Inflammatory macrophage (primary cell): ENCODE measurements at regions not wholly inside any gene's neighbourhood (a gene's known extent, or its start where the extent isn't known, plus 50 kb on each side); places are given as distances from the start of the nearest gene placed in this dataset.
"Not testable (repeated sequence)": the region's sequence is repeated elsewhere in the genome, so short reads cannot be mapped to it uniquely, and the experiment has no call there.

Experiments used
- DNase-seq, 2 donors: peaks; one replicate each; pipeline ENCODE4 v3.0.0-alpha.2; 2020 to 2022

DNA sequence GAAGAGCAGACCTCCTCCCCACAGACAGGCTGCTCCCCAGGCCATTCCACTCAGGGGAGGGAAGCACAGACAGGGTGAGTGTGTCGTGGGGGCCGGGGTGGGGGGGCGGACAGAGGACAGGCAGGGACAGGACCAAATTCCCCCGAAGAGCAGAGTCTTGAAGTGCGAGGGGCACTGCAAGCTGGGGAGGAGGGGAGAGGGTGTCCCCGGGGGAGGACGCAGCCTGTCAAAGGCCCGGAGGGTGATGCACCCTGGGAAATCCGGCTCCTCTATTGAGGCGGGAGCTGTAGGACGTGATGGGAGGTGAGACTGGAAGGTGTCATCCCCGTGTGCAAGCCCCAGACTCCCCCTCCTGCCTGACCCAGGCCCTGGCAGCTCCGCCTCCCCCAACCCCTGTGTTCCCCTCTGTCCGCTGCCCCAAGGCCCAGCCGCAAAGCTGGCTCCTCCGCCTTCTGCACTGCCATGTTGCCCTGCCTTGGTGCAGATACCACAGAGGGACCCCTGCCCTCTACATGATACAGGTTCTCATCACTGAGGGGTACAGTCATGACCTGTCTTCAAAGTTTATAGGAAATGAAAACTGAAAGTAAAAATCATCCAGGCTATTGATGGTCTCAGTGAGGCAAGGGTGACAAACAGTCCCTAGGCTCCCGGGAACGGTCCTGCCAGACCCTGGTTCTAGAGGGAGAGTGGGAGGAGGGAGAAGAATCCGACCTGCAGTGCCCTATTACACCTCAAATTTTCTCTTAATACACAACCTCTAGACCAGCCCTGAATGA, 76.3 kb upstream of the IQSEC1 start:
- no peak for DNase-seq

DNA sequence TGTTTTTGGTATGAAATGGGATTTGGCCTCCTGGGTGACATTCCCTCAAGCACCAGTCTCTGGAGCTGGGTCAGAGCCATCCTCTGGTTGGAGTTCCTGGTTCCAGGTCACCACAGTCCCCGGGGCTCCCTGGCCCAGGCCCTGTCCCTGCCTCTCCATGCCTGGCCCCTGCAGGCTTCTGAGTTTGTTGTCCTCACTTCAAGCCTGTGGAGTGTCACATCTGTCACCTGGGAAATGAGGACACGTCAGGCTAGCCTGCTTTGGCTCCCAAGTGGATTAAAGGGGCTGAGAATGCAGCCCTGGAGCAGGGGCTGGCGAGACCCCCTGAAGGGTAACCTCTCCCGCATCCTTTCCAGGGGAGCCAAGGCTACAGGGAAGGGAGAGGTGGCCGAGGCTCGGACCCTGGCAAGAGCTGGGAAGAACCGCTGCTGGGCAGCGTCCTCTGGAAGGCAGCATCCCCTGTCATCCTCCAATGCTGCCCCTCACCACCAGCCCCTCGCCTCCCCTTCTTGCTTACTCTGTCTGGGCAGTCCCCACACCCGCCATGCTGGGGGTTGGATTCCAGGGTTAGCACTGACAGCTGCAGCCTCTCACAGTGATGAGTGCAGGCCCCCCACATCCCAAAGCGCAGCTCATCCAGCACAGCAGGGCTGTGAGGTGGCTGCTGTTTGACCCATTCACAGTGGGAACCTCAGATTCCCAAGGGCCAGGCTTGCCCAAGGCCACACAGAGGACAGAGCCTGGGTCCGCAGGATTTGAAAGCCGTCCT, 75.5 kb upstream of the IQSEC1 start:
- no peak for DNase-seq

DNA sequence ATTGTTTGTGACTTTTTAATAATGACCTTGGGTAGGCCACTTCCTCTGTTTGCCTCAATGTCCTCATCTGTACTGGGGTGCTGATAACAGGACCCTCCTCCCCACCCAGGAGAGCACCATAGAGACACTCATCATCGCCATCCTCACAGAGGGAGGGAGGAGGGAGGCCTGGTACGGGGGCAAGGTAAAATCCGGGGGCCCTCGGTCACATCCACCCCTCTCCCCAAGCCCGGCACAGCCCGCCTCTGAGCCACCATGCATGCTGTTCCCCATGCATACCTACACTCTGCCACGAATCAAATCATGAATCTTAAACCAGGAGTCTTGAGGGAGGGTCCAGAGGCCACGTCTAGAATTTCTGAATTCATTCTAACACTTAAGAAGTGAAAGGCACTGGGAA, 74.9 kb upstream of the IQSEC1 start:
- no peak for DNase-seq

DNA sequence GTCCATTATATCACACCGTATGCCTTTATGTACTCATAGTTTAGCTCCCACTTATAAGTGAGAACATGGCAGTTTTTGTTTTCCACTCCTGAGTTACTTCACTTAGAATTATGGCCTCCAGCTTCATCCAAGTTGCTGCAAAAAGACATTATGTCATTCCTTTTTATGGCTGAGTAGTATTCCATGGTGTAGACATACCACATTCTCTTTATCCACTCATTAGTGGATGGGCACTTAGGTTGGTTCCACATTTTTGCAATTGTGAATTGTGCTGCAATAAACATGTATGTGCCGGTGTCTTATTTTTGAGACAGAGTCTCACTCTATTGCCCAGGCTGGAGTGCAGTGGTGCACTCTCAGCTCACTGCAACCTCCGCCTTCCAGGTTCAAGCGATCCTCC, 74.1 kb upstream of the IQSEC1 start:
- DNase-seq = no peak

DNA sequence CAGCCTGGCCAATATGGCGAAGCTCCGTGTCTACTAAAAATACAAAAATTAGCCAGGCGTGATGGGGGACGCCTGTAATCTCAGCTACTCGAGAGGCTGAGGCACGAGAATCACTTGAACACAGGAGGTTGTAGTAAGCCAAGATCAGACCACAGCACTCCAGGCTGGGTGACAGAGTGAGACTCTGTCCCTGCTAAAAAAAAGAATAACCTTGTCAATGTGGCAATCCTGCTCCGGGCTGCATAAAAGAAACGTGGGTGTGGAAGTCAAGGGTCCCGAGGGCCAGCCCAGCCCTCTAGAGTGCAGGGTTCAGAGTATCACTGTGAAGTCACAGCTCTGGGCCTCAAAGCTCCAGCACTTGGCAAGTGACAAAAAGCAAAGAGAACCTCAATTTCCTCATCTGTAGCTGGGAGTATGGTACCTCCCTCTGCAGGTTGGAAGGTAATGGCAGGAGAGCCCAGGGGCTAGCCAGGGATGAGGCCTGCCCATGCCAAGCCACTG, 73.5 kb upstream of the IQSEC1 start:
- no peak for DNase-seq

DNA sequence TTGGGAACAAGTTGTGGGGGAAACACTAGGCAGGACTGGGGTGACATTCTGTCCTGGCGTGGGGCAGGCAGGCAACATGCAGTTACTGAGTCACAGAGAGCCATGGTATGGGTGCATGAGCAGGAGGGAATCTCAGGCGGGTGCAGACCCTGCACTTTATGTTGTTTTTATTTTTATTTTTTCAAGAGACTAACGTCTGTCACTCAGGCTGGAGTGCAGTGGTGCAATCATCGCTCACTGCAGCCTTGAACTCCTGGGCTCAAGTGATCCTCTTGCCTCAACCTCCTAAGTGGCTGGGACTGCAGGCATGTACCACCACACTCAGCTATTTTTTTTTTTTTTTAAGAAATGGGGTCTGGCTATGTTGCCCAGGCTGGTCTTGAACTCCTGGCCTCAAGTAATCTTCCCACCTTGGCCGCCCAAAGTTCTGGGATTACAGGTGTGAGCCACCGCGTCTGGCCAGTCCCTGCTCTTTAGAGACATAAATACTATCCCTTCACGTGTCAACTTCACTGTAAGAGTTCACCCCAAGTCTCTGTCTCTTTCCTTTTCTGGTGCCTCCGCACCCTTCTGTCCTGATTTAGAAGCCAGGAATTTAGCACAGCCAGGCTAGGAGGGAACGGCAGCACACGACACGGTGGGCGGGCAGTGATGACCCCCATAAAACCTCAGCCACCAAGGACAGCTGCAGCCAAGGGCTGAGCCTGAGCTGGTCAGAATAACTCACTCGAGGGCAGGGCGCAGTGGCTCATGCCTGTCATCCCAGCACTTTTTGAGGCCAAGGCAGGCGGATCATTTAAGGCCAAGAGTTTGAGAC, 72.8 kb upstream of the IQSEC1 start:
- no peak for DNase-seq

DNA sequence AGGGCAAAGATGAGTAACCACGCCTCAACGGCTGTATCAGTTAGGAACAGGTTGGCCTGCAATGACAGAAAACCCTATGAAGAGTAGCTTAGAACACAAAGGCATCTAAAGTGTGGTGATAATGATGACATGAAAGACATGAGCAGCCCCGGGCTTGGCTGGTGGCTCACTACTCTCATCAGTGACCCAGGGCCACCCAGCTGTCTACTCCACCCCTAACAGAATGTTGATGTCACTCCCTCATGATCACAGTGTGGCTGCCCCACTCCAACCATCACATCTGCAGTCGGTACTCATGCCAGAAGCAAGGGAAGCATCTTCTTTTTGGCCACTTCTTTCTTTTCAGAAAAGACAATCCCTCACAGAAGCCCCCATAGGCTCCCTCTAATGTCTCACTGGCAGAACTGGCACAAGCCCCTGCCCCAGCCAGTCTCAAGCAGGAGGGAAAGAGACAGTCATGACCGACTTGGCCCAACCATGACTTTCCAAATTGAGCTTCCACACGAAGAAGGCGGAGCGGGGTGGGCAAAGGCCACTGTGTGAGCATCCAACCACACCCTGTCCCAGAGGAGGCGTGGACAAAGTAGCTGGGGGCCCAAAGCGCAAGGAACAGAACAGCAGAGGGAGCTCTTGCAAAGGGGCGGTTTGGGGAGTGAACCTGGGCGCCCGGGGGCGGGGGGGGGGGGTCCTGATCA, 72.0 kb upstream of the IQSEC1 start:
- no peak for DNase-seq

DNA sequence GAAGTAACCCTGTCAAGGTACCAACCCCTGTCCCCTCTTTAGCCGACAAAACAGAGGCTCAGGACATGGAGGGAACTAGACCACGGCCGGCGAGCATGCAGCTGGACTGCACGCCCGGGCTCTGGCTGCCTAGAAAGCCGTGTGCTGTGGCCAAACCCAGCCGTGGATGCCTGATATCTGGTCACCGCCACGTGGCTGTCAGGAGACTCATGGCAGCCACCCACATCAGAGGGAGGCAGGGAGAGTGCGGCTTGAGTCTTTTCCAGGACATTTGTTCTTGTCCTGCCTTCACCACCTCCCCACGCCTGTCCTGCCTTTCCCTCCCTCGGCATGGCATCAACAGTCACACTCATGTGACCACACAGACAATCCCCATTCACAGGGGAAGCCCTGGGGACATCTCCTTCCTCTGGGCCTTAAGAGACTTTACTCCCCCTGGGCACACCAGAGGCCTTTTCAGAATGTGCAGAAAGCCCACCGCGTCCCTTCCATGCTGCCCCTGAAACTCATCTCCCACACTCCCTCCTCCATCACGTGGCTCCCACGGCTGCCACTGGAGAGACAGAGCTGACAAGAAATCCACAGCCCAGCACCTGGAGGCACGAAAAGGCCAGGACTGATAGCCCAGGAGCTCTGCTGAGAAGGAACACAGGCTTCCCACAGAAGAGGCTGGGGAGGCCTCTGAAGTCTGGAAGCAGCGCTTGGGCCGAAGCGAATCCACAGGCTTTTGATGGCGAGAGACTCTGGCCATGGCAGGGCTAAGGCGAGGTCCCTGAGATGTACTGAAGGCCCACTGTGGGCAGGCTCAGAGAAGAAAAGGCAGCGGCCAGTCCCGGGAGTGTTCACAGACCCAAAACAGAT, 71.2 kb upstream of the IQSEC1 start:
- DNase-seq = no peak

DNA sequence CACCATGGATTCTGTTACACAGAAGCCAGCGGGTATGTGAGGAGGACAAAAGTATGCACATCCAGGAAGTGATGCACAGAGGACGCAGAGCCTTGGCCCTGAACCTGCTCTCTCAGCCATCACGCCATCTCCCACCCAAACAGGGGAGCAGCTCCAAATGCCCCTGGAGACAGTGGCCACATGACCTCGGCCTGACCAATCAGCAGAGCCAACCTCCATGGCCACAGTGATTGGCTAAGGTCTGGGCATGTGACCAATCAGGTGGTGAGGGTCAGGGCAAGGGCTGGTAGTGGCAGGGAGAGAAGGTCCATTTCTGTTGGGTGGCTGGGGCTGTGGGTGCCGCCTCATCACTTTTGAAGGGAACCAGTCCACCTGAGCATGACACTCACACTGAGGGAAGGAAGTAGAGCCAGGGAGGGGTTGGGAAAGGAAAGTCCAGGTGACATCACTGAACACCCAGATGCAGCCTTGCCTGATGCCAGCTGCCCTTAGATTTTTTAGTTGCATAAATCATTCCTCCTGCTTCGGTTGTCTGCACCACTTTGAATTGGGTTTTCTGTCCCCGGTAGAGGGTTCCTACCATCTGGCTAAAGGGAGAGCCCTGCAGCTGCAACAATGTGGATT, 70.3 kb upstream of the IQSEC1 start:
- DNase-seq = no peak

DNA sequence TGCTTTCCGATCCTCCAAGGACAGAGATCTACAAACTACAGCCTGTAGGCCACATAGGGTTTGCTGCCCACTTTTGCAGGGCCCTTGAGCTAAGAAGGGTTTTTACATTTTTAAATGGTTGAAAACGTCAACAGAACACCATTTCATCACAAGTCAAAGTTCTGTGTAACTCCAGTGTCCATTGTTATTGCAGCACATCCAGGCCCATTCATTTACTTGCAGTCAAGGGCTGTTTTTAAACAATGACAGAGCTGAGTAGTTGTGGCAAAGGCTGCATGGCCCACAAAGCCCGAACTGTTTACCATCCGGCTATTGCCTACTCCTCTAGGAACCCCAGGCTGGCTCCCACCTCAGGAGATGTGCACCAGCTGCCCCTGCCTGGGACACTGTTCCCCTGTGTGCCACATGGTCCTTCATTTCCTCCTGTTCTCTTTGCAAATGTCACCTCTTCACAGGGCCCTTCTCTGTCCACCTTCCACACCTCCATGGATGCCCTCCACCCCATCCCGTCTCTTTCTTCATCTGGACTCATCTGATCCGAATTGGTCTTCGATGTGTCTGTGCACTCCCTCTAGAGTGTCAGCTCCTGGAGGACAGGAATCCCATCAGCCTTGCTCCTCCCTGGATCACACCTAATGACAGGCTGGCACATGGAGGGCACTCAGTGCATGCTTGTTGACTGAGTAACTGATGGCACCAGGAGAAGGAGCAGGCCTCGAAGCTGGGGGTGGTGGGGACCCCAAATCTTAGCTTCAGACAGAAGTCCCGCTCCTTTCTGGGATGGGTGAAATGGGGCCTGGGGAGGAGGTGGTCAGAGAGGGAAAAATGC, 69.5 kb upstream of the IQSEC1 start:
- no peak for DNase-seq

DNA sequence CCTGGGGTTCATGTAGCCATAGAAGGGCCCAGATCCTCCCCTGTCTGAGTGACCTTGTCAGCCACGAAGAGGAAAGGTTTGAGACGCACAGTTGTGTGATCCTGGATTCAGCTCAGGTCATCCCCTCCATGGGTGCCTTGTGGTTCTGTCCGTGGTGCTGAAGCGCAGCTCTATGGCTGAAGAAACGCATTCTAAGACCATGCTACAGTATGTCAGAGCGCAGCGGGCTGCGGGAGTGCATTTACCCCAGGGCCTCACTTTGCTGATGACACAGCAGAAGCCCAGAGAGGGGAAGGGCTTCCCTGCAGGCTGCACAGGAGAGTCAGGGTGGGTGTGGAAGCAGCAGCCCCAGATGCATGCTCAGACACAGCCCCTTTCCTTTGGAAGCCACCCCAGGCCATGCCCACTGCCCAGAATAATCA, 68.8 kb upstream of the IQSEC1 start:
- peak in 1 of 2 donors; percentile 29 for DNase-seq

DNA sequence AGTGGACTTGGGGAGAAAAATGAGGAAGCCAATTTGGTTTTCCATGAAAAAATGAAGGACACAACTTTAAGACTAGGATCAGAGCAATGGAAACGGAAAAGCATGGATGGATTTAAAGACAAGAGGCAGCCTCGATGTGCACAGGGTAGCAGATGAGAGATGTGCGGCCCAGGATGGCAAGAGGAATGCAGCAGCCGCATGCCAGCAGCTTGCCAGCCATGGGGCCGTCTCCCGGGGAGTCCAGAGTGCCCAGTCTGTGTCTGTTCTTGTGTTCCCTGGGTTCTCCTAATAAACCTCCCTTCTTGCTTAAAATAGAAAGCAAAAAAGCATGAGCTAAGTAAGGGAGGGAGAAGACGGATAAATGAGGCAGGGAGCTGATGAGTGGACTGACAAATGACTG, 68.0 kb upstream of the IQSEC1 start:
- DNase-seq = no peak

DNA sequence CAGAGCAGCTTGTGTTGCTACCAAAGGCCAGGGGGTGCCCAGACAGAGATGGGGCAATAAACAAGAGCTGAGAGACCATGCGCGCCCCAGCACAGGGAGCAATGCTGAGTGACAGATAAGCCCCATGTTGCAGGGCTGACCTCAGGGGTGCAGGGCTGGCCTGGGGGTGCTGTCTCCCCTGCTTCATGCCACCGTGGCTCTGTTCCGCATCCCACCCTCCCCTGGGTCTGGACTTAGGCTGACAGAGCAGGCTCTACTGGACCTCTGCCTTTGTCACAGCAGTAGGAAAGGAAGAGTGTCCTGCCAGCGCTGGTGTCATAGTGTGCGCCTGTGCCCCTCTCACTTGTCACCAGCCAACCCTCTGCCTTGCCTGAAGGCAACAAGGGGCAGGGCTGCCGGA, 67.4 kb upstream of the IQSEC1 start:
- DNase-seq = no peak

DNA sequence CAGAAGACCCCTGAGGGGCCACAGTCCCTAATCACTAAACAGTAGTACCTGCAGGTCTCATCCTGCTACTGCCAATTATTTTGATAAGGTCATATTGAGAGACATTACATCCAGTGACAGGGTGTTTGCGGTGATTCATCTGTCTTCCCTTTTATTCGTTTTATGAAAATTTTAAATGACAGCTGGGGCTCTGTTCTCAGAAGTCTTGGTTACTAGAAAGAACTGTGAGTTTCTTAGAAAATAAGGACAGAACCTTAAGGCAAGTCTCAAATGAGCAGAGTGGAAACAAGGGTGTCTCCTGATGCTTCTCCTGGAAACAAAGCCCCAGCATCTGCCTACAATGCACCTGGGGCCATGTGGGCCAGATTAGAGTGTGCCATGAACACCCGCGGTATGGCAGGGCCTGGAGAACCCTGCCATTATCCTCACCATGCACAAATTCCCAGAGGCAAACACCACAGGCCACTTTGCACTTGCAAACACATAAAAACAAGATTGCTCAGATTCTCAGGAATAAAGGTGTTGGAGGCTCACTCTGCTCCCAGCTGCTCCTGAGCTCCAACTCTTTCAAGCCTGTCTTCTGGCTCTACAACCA, 66.3 kb upstream of the IQSEC1 start:
- no peak for DNase-seq

DNA sequence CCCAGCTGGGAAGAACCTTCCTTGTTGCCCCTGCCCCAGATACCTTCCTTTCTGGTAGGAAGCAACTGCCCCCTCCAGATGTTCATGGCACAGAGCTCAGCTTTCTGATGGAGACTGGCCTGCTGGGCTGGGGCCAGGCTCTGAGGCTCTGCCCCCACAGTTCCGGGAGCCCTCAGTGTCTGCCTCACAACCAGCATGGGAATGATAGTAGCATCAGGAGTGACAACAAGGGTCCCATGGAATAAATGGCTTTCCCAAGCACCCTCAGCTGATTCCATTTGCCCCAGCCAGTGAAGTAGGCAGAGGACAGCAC, 65.6 kb upstream of the IQSEC1 start:
- no peak for DNase-seq

DNA sequence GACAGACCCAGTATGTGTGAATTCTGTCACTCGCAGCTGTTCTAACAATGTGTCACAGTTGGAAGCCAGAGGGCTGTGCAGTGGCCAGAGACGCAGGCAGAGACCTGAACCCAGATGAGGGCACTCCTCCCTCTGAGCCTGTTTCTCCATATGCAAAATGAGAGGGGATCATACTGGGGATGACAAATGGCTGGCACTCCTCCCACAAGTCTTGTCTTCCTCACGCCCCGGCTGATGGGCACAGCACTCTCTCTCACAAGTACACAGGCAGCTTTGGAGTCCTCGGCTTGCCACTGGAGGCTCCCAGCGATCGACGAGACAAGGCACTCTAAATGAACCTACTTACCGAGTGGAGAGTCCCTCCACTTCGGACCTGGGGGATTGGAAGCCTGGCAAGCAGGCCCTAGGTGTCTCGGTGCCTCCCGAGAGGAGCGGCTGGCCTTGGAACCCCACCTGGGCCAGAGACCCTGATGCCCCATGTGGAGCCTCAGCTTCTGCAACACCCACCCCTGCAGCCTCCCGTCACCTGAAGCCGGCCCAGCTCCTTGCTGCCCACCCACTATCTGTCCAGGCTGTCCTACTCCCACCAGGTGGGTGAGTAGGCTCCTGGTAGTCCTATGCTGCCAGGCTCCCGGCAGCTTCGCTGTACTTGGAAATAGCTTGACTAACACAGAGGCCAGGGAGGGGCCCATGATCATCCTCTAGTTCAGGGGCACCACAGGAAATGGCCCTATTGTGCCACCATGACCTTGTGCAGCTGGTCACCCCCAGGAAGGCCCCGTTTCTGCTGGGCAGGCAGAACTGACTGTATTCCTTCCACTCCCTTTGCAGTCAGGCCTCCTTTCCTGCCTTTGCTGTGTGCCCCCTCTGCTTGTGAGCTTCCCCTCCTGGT, 65.0 kb upstream of the IQSEC1 start:
- DNase-seq = no peak

DNA sequence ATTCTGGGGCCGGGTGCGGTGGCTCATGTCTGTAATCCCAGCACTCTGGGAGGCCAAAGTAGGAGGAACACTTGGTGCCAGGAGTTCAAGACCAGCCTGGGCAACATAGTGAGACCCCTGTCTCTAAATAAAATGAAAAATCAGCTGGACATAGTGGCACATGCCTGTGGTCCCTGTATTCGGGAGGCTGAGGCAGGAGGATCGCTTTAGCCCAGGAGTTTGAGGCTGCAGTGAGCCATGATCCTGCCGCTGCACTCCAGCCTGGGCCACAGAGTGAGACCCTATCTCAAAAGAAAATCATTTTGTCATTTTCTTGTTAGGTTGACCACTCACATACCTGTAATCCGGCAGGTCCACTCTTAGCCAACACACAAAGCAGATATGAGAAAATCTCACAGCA, 63.6 kb upstream of the IQSEC1 start:
- DNase-seq = not testable (repeated sequence)

DNA sequence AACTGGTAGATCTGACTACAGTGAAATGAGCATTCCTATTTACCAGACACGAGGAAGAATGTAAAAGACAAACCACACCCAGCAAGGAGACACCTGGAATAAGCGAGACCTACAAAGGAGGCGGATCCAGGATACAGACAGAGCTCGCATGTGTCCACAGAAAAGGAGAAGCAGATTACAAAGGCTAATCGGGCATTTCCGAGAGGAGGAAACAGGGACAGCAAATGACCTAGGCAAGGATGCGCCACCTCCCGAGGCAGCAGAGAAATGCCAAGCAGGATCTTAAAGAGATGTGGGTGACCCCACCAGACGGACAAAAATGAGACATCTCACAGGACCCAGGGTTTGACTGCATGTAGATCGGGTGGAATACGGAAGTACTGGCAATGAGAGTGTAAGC, 63.2 kb upstream of the IQSEC1 start:
- no peak for DNase-seq

DNA sequence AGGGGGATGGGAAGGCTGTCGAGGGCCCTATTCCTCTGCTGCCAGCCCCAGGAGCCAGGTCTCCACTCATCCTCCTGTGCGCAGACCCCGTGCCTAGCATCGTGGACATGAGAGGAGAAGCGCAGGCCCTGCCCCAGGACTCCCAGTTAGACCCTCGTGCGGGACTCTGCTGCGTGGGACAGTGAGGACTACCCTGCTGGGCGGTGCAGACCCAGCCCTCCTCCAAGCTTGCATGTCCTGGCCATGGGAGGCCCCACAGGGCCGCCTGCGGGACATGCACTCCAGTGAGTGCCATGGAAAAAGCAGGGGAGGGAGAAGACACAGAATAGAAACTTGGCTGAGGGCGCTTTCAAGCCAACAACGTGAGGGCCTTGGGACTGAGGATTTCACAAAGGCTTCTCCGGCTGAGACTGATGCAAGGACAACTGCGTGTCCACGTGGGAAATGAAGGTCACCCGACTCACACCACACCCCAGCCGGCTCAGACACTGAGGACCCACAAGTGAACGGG, 62.6 kb upstream of the IQSEC1 start:
- DNase-seq = no peak
